ENCODE measurements at regions not wholly inside any gene's neighbourhood (a gene's known extent, or its start where the extent isn't known, plus 50 kb on each side); places are given as distances from the start of the nearest gene placed in this dataset.
"Not testable (repeated sequence)": the region's sequence is repeated elsewhere in the genome, so short reads cannot be mapped to it uniquely, and the experiment has no call there.

- Mint-ChIP-seq H3K27ac (ENCODE audit: unreplicated experiment) (no peak overlapping the region), H3K4me1 (ENCODE audit: unreplicated experiment) (no peaks in the 10 kb centered on the region), H3K4me3 (ENCODE audit: unreplicated experiment) (no peak overlapping the region), H3K36me3 (ENCODE audit: low read depth, unreplicated experiment) (no peaks in the 10 kb centered on the region), H3K9me3 (ENCODE audit: unreplicated experiment) (no peaks in the 10 kb centered on the region), H3K27me3 (ENCODE audit: unreplicated experiment) (no peaks in the 10 kb centered on the region)
- no peak for TF ChIP-seq CTCF (IDR thresholded peaks at IDR 0.05; ENCODE audit: unreplicated experiment)
- no peak for DNase-seq (ENCODE audit: low spot score)
Observed at GRCh38 chr11:43172477-43172876, 139.3 kb upstream of the API5 start.

- no peak for DNase-seq (ENCODE audit: low spot score)
- no peak overlapping the region for H3K4me3 Mint-ChIP-seq (ENCODE audit: unreplicated experiment)
- peaks cover 6% of the 10 kb centered on the region for H3K9me3 Mint-ChIP-seq (ENCODE audit: unreplicated experiment)
Observed at GRCh38 chr11:43177975-43178374, 133.8 kb upstream of the API5 start.

GRCh38 chr11:43194459-43194858 is 117.3 kb upstream of the API5 start:
- H3K4me1 Mint-ChIP-seq (ENCODE audit: unreplicated experiment) = not testable (repeated sequence)

More at GRCh38 chr11:43177975-43178374, 133.8 kb upstream of the API5 start:
- Mint-ChIP-seq H3K36me3 (ENCODE audit: low read depth, unreplicated experiment) (no peaks in the 10 kb centered on the region), H3K4me1 (ENCODE audit: unreplicated experiment) (no peaks in the 10 kb centered on the region), H3K27me3 (ENCODE audit: unreplicated experiment) (no peaks in the 10 kb centered on the region), H3K27ac (ENCODE audit: unreplicated experiment) (no peak overlapping the region)
- TF ChIP-seq CTCF (IDR thresholded peaks at IDR 0.05; ENCODE audit: unreplicated experiment) = no peak

GRCh38 chr11:43197379-43197778 is 114.4 kb upstream of the API5 start:
- H3K4me1 Mint-ChIP-seq (ENCODE audit: unreplicated experiment) = no peaks in the 10 kb centered on the region
- H3K4me3 Mint-ChIP-seq (ENCODE audit: unreplicated experiment) = no peak overlapping the region
- DNase-seq (ENCODE audit: low spot score) = no peak
- H3K27me3 Mint-ChIP-seq (ENCODE audit: unreplicated experiment) = no peaks in the 10 kb centered on the region
- H3K27ac Mint-ChIP-seq (ENCODE audit: unreplicated experiment) = no peak overlapping the region
- no peak for TF ChIP-seq CTCF (IDR thresholded peaks at IDR 0.05; ENCODE audit: unreplicated experiment)
- H3K9me3 Mint-ChIP-seq (ENCODE audit: unreplicated experiment) = no peaks in the 10 kb centered on the region
- no peaks in the 10 kb centered on the region for H3K36me3 Mint-ChIP-seq (ENCODE audit: low read depth, unreplicated experiment)

More at GRCh38 chr11:43194459-43194858, 117.3 kb upstream of the API5 start:
- not testable (repeated sequence) for H3K9me3 Mint-ChIP-seq (ENCODE audit: unreplicated experiment); H3K36me3 Mint-ChIP-seq (ENCODE audit: low read depth, unreplicated experiment); H3K27ac Mint-ChIP-seq (ENCODE audit: unreplicated experiment); H3K27me3 Mint-ChIP-seq (ENCODE audit: unreplicated experiment); H3K4me3 Mint-ChIP-seq (ENCODE audit: unreplicated experiment); DNase-seq (ENCODE audit: low spot score)

GRCh38 chr11:43200031-43200430 is 111.8 kb upstream of the API5 start:
- no peaks in the 10 kb centered on the region for H3K9me3 Mint-ChIP-seq (ENCODE audit: unreplicated experiment)
- no peak overlapping the region for H3K4me3 Mint-ChIP-seq (ENCODE audit: unreplicated experiment)
- H3K36me3 Mint-ChIP-seq (ENCODE audit: low read depth, unreplicated experiment) = no peaks in the 10 kb centered on the region
- H3K27me3 Mint-ChIP-seq (ENCODE audit: unreplicated experiment) = no peaks in the 10 kb centered on the region
- no peak overlapping the region for H3K27ac Mint-ChIP-seq (ENCODE audit: unreplicated experiment)
- H3K4me1 Mint-ChIP-seq (ENCODE audit: unreplicated experiment) = no peaks in the 10 kb centered on the region
- no peak for TF ChIP-seq CTCF (IDR thresholded peaks at IDR 0.05; ENCODE audit: unreplicated experiment)
- no peak for DNase-seq (ENCODE audit: low spot score)

- no peak for TF ChIP-seq CTCF (IDR thresholded peaks at IDR 0.05; ENCODE audit: unreplicated experiment)
- Mint-ChIP-seq H3K27ac (ENCODE audit: unreplicated experiment) (no peak overlapping the region), H3K27me3 (ENCODE audit: unreplicated experiment) (peaks cover 3% of the 10 kb centered on the region), H3K4me3 (ENCODE audit: unreplicated experiment) (no peak overlapping the region), H3K4me1 (ENCODE audit: unreplicated experiment) (no peaks in the 10 kb centered on the region), H3K36me3 (ENCODE audit: low read depth, unreplicated experiment) (no peaks in the 10 kb centered on the region), H3K9me3 (ENCODE audit: unreplicated experiment) (peaks cover 15% of the 10 kb centered on the region)
- DNase-seq (ENCODE audit: low spot score) = no peak
Observed at GRCh38 chr11:43212279-43212678, 99.5 kb upstream of the API5 start.
